ENCODE measurements at regions not wholly inside any gene's neighbourhood (a gene's known extent, or its start where the extent isn't known, plus 50 kb on each side); places are given as distances from the start of the nearest gene placed in this dataset.

- TF ChIP-seq STAT6 (CRISPR knock-in tag; IDR thresholded peaks at IDR 0.05) (no peak), SIN3B (IDR thresholded peaks at IDR 0.05; ENCODE audit: low read depth) (no peak), MEF2D (tag; conservative IDR thresholded peaks at IDR 0.05; ENCODE audit: low read depth) (no peak), THAP12 (CRISPR knock-in tag; IDR thresholded peaks at IDR 0.05) (no peak)
Measured at GRCh38 chr21:18478513-18478912, 74.9 kb upstream of the TMPRSS15 start (continued).

GRCh38 chr21:18488252-18488651 is 84.7 kb upstream of the TMPRSS15 start:
- Histone ChIP-seq H3K27ac (ENCODE audit: extremely low read depth, low read depth, low read length) (no peak overlapping the region), H3K9ac (ENCODE audit: insufficient read depth in 1 of 2, low read depth in 2 of 2, low read length in 2 of 2) (no peak overlapping the region), H3K4me2 (ENCODE audit: insufficient read depth, low read length) (no peak overlapping the region), H3K9me1 (ENCODE audit: control insufficient read depth, insufficient read depth, low read length) (no peaks in the 10 kb centered on the region), H4K20me1 (replicated peaks; ENCODE audit: control insufficient read depth, insufficient read depth, low read length) (no peaks in the 10 kb centered on the region), H3K27me3 (ENCODE audit: control insufficient read depth in 2 of 2, insufficient read depth in 2 of 2, low read length in 2 of 2) (no peaks in the 10 kb centered on the region), H3K79me2 (ENCODE audit: control insufficient read depth, insufficient read depth, low read length) (no peaks in the 10 kb centered on the region), H3K4me3 (no peak overlapping the region), H3K36me3 (ENCODE audit: control insufficient read depth, insufficient read depth, low read length) (no peaks in the 10 kb centered on the region), H3K9me3 (replicated peaks; ENCODE audit: control insufficient read depth, insufficient read depth, low read depth, low read length) (no peaks in the 10 kb centered on the region), H2AFZ (ENCODE audit: low read depth, low read length) (no peak overlapping the region), H3K4me1 (replicated peaks in 1 of 2; ENCODE audit: control insufficient read depth in 2 of 2, insufficient read depth in 2 of 2, low read length in 2 of 2) (no peaks in the 10 kb centered on the region)
- FAIRE-seq = no peak
- ChIA-PET POLR2A (no interaction called here), CTCF (ENCODE audit: low intra/inter-chr PET ratio) (no interaction called here)
- TF ChIP-seq COPS2 (conservative IDR thresholded peaks at IDR 0.05) (no peak), CBX8 (IDR thresholded peaks at IDR 0.05; ENCODE audit: borderline replicate concordance, extremely low read depth, low read depth, low read length, poor library complexity, severe bottlenecking) (no peak), PTBP1 (IDR thresholded peaks at IDR 0.05; ENCODE audit: low read depth, low read length) (no peak), SNIP1 (IDR thresholded peaks at IDR 0.05; ENCODE audit: low read depth) (no peak)
- BruUV-seq (replicated peaks) = no TSS peak
- in situ Hi-C loops (cut with MboI) = no loop called here
- DNase-seq (ENCODE audit: extremely low read depth in 1 of 4, low spot score in 3 of 4) = no peak
- intact Hi-C loops (cut with micrococcal nuclease) = no loop called here
- WGBS (ENCODE audit: insufficient coverage, low coverage, missing lambda C conversion rate) = 6% methylated on average over 1 of the region's 1 CpG
- no peak for ATAC-seq

Measured in K562 (cell line).